ENCODE measurements at regions not wholly inside any gene's neighbourhood (a gene's known extent, or its start where the extent isn't known, plus 50 kb on each side); places are given as distances from the start of the nearest gene placed in this dataset.
"Not testable (repeated sequence)": the region's sequence is repeated elsewhere in the genome, so short reads cannot be mapped to it uniquely, and the experiment has no call there.

DNA sequence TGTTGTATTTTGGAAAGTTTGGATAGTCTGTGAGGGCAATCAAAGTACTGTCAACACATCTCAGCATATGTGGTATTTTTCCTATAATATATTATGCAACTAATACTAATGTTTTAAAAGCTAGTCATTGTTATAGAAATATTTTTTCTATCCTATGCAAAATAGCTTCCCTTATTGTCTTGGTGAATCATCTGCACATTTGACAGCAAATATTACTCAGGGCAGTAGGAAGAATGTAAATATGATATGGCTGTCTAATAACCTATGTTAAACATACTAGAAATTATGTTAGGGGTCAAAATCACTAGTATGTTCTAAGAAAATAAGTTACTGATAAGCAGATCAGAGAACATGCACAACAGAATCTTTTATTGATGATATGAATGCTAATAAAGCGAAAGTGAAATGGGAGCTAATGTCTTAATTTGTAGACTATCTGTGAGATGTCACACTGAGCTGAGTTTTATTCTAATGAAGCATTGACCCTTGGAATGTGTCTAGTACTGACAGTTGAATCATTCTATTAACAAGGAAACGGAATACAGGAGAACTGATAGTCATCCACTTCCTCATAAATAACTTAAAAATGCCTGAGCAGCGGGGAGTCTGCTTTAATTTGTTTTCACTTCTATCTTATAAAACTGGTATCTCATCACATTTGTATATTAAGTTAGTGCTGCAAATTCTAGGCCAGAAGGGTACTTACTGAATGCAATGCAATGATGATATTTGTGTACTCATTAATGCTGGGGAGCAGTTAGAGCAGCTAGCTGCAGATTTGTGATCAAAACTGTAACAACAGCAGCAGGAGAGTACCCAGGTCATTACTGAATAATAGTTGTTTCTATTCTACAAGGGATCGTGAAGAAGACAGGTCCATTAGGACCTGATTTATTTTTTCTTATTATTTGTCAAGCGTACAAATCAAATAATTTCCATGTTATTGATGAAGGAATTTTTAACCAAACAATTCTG is 440.3 kb upstream of the AADAT start:
- no peak for DNase-seq

DNA sequence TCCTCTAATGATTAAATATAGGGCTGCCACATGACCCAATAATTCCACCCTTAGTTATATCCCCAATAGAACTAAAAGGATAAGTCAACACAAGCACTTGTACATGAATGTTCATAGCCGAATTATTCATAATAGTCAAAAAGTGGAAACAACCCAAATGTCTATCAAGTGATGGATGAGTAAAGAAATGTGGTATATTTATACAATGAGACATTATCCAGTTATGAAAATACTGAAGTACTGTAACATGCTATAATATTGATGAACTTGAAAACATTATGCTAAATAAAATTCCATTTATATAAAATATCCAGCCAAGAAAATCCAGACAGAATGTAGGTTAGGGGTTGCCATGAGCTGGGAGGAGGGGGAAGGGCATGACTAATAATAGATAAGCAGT is 436.7 kb upstream of the AADAT start:
- DNase-seq: no peak

DNA sequence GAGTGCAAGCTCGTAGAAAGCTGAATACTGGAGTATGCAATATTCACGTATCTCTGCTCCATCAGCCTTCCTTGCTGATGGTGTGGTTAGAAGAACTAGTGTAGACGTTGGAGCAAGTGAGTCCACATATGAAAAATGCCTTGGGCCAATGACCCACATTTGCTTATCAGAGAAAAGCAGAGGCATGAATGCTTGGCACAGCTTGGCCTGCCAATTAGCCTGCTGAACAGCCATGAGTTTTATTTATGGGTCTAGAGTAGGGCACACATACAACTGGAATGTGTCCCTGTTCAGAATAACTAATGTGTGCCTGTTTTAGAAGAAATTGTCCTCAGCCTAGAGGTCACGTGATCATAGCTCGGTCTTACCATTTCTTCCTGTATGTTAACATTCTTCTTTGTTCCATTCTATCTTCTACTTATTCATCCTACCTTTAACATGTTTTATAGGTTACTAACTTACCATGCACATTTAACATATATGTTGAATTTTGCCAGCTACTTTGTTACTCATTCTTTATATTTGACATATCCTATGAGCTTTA is 432.7 kb upstream of the AADAT start:
- DNase-seq: no peak

DNA sequence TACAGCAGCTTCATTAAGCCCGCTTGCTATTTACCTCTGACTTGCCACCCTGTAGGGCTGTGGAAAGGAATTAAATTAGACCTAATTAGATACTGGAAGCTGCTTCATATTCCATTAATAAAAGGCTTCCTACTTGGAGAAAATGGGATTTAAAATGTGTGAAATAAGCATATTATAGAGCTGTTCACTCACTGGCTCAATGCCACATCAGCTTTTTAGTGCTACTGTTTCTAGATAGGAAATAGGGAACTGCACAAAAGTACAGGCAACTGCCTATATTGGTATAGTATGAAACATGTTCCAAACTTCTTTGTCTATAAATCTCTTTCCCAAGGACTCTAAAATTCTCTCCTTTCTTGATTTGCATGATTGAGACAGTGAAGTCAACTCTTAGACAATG is 407.9 kb upstream of the AADAT start:
- DNase-seq: no peak

DNA sequence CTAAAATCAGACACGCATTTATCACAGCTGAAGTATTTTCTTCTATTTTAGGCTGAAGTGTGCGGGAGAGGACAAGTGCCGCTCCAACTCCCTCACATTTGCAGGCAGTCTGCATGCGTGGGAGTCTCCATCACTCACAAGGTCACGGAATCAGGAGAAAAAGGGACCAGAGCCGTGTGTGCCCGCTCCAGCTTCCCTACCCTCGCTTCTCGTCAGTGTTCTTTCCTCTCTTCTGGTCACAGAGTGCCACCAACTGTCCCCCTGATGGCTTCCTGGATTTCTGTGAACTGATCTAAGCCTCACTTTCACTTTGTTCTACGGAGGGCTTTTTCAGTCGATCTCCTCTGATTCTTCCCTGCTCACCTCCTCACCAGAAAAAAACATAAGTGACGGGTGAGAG is 407.4 kb upstream of the AADAT start:
- DNase-seq: no peak

DNA sequence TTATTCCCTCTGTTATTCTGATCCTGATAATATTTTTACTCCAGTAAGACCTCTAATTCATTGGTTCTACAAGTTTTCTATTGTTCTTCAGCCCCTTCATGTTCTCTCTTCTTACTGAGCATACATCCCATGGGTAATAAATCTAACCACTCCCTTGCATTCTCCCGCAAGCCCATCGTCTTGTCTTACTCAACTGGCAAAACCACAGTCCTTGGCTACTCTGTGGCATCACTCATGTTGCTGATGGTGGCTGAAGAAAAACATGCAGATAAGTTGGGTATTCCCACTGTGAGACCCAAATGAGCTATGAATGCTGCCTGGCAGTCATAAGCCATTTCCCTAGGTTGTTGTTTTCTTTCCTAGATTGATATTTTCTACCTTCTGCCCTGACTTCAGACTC is 402.2 kb upstream of the AADAT start:
- DNase-seq: no peak

DNA sequence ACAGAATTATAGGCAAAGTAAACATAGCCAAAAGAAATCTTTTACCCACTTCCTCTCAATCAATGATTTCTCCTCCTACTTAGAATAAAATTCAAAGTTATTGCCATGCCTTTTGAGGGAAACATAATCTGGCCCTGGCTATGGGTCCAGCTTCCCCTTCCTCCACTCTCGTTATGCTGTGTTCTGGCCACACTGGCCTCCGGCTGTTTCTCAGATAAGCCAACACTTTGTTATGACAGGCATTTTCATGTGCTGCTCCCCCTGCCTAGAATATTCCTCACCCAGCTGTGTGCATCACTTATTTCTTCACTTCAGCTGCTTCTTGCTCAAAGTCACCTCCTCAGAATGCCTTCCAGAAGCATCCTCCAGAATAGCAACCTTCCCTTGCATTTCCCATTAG is 386.6 kb upstream of the AADAT start:
- no peak for DNase-seq

DNA sequence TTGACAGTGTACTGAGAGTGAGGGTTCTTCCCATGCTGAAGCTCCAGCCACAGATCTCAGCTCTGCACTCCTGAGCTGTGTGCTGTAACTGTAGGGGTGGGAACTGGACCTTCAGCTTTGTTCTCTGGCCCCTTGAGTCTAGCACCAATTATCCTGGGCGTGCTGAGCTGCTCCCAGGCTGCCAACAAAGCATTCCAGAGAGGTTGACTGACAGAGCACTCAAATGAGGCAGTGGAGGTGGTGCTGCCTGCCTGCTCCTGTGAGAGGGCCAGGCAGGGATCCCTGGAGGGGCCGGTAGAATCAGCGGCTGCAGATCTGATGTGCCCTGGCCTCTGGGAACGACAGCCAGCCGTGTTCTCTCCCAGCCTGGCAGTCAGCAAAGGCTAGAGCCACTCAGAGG is 375.7 kb upstream of the AADAT start:
- DNase-seq: no peak

DNA sequence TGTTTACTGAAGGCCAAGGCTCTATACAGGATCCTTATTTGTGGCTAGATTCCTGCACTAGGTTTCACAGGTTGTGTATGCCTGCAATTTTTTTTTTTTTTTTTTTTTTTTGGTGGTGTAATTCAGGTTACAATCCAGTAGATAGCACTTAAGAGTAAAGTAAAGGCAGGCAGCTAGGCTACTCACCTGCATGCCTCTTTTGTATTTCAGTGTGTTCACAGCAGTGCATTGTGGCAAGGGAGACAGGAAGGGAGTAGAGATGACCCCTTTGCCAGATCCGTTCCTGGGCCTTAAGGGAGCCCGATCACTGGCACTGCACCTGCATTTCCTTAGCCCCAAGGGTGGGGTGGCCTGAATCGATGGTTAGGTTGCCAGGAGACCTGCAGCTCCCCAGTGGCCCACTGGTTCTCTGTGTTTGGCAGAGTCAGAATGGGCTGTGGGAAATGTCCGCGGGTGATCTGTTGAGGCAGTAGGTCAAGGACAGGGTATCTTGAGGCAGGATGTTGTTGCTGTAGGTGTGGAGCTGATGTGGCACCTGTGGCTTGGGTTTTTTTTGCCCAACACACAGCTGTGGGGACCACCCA is 374.9 kb upstream of the AADAT start:
- DNase-seq: no peak

DNA sequence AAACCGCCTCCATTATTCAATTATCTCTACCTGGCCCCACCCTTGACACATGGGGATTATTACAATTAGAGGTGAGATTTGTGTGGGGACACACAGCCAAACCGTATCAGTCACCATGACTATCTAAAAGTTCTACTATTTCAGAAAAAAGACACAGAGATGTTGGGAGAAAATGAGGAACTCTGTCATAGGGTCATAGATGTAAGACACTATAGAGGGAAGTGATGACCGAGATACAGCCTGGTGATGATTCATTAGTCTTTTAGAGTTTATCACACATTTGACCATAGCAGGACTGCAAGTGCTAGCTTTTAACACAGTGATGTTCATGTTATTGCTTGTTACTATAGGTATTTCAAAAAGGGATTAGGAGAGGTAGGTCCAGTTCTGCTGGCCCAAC is 357.0 kb upstream of the AADAT start:
- no peak for DNase-seq

DNA sequence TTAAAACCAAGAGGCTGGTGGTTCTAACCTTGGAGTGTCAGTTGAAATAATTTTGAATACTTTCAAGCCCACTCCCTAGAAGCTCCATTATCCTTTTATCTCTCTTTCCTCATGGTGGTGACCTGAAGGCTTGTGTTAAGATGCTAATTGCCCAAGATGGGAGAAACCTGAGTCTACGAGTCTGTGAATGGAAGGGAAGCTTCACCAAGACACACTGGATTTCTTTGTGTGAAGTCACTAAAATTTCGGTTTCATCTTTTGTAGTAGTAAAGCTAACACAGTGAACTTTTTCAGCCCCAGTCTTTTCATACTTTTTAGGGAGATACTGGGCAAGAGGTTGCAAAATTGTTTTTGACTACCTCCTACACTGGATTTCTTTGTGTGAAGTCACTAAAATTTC is 351.4 kb upstream of the AADAT start:
- DNase-seq: not testable (repeated sequence)

DNA sequence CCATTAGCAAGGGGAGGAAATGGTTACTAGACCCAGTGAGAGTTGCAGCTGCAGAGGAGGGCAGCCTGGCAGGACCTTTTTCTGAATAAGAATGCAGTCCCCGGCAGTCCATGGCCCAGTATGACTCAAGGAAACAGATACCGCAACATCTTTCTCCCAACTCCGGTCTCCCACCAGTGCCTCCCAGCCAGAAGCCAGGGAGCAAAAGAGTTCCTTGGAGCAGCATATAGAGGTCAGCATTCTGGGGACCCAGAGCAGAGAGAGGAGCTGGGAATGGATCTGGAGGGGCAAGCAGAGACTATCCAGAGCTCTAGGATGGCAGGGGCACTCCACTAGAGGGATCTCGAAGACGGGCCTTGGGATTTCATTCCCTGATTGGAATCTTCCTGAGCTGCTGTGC is 339.2 kb upstream of the AADAT start:
- no peak for DNase-seq

DNA sequence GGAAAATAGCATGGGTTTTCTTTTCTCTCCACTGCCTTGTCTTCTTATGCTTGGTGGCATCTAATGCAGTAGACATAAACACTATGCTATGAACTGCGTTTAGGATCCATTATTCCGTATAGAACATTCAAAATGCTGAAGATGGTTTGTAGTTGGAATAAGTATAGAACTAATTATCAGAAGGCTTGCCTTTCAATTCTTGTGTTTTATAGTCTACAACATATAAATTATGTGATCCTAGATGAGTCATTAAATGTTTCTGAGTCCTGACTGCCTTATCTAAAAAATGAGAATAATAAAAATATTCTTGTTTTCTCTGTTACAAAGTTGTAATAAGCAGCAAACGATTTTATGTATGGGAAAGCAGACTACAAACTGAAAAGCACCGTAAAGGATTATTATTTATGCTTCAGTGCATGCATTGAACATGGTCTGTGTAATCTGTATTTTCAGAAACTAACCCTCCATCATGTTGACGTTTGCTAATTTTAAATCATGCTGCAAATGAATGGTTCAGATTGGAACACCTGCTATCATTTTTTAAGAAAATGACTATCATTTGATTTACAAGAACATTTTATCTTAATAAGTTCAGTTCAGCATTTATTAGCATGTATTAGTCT is 335.9 kb upstream of the AADAT start:
- DNase-seq: no peak

DNA sequence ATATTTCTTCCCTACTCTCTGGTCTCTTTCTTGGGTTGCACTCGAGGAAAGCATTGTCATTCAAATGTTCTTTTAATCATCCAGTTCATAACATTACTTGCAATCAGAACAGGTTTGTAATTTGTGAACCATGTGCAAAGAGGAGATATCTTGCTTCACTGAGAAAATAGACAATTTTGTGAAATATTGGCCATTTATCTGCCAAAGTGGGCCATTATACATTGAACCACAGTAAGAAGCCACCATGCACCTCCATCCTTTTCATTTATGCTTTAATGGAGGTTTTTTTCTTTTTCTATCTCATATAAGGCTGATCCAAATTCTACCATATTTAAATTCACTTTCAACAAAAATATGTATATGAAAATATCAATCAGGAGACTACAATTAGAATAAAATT is 335.3 kb upstream of the AADAT start:
- no peak for DNase-seq

DNA sequence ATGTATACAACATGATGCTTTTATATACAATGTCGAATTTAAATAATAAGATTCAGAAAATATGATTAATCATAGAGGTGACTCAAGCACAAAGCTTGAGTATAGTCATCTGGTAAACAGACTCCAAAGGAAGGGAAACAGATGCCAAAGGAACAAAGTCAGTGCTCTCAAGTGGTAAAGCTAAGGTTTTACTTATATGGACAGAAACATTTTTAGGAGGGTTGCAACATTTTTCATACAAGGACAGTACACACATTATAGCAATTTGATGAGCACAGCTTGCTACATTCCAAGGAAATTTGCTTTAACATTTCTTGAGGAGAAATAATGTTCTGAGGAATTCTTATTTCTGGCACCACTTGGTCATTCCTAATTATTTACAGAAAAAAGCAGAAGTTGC is 333.4 kb upstream of the AADAT start:
- no peak for DNase-seq

DNA sequence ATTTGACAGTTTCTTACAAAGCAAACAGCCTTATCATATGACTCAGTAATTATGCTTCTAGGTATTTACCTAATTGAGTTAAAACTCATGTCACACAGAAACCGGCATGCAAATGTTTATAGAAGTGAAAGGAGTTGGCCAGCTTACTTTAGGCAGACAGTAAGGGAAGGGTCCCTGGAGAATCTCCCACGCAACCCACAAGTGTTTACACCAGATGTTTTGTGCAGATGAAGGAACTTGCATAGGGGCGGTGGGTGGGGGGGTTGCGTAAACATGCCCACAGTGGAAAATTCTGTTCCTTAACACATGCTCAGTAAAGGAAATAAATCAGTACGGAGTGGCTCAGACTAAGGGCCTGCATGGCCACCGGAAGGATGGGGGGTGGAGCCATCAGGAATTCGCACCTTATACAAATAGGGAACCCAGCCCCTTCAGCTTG is 330.5 kb upstream of the AADAT start:
- no peak for DNase-seq

DNA sequence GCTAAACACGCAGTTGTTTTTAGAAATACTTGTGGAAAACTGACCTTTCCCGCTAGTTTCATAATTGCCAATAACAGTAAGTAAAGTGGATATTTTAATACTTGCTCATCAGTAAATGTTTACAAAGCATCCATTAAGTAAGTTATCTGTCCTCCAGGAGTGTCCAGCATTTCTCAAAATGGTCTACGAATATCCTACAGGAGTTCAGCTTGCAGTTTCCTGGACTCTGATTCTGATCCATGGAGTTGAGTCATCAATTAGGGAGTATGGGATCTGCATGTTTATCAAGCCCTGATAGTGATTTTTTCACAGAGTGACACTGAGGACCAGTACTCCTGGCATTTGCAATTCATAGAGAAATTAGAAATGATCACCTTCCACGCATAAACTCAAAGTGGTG is 325.2 kb upstream of the AADAT start:
- DNase-seq: no peak

DNA sequence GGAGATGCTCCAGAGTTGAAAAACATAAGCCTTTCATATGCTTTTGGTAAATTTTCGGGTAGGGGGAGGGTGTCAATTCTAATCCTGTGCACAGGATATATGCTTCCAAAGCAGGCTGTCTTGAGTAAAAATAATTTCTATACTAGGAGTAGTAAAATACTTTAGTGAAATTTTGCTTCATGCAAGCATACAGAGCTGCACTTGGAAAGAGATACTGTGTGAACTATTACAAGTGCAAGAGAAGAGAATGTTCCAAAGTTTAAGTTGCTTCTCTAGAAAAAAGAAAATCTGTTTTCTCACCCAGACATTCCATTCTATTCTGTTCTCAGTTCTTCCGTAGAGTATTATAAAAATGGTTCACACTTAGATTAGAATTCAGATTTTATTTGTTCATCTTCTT is 324.6 kb upstream of the AADAT start:
- DNase-seq: no peak

DNA sequence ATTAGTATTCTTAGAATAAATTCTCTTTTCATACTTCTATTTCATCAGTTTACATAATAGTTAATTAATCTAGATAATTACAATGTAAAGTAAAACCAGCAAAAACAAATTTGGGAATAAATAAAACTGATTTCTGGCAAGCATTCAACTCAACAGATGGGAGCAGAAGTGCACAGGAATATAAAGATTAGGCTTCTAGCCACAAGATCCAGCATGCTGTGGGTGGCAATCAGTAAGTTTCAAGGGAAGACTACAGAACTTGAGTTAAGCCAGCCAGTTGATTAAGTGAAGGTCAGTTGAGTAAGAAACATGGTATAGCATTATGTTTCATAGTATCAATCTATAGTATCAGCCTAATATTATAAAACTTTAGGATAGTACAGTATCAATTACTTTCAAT is 324.2 kb upstream of the AADAT start:
- no peak for DNase-seq

DNA sequence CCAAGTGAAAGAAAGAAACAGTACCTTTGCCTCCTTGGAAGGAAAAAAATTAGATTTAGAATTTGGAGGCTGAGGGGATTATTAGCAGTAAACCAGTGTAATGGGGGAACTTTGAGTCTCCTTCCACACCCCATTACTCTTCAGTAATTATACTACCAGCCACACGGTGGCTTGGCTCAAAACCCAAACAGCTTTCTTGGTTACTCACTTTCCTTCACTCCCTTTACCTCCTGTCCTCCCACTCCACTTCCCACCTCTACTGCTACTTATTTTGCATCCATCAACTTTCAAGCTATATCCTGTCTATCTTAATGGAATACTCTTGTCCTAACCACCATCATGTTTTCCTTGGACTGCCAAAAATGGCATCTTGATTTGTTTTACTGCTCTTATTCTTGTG is 310.6 kb upstream of the AADAT start:
- no peak for DNase-seq

DNA sequence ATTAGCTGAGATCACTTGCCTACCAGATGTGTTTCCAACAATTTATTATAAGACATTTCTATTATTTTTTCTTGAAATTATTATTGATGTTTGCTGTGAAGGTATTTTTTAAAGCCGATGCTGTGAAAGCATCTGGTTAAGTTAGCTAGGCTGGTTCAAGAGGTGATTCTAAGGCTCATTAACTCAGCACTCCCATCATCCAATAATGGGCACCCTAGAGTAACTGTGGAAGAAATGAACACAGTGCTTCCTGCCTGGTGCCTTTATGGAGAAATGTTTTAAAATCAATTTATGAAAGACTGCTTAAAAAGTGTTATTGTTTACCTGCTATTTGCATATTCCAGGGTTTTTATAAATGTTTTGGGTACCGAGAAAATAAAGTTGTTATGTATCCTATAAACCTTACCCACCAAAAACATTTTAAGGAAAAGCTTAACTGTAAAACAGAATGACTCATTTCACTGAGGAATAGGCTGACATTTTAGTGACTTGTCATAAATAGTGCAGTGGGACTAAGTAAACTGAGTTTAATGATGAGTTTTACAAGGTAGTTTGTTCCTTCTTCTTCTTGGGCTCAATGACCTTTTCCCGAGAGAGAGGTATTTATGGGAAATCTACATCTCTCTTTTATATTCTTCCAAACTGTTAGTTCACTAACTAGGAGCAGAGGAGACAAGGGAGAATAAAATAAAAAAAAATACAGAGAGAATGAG is 310.0 kb upstream of the AADAT start:
- DNase-seq: no peak

DNA sequence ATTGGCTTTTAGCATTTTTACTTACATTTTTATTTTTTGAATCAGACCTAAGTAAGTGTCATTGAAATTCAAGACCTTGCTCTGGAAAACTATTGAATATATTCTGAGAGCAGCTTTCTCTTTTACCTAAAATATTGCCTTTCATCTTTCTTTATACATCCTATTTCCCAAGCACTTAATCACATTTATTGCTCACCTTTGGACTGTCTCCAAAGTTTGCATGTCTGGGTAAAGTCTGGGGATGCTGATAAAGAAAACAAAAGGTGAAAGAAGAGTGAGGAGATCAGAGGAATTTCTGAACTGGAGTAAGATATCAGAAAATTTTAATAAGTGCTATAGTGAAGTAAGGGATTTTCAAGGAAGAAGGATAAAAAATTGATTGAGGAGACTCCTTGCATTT is 308.5 kb upstream of the AADAT start:
- no peak for DNase-seq

DNA sequence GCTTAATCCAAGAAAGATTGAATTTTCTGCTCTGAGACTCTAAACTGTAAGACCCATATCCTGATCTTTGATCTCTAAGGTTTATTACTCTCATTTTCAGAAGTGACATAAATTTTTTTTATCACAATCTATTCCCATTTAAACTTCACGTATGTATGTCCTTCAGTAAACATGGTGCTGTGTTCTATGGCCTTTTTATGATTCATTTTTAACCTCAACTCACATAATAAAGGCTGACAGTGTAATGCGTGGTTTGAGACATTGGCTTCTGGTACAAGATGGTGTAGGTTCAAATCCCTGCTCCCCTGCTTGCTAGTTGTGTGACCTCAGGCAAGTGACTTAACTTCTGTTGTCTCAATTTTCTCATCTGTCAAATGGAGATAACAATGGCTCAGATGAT is 306.0 kb upstream of the AADAT start:
- no peak for DNase-seq
